Trophoblast cell (in vitro differentiated cells and primary cell): ENCODE measurements at regions not wholly inside any gene's neighbourhood (a gene's known extent, or its start where the extent isn't known, plus 50 kb on each side); places are given as distances from the start of the nearest gene placed in this dataset.

ENCODE experiments used
- DNase-seq, 2 donors: peaks; one replicate each; pipeline ENCODE4 v3.0.0-alpha.2; 2016
- H2AFZ ChIP-seq: 2 replicates; pipeline ENCODE4 v1.6.1; 2013; ENCODE audit warnings: low read length, moderate library complexity, mild to moderate bottlenecking; ENCODE audit not compliant: insufficient read depth, poor library complexity
- H2AK5ac ChIP-seq: 2 replicates; pipeline ENCODE4 v1.6.1; 2013; ENCODE audit warnings: mild to moderate bottlenecking, low read length
- H2BK120ac ChIP-seq: 2 replicates; pipeline ENCODE4 v1.6.1; 2013; ENCODE audit warnings: low read length, mild to moderate bottlenecking, moderate library complexity; ENCODE audit not compliant: insufficient read depth, poor library complexity
- H2BK12ac ChIP-seq: 2 replicates; pipeline ENCODE4 v1.6.1; 2013; ENCODE audit warnings: mild to moderate bottlenecking, low read length, moderate library complexity
- H2BK5ac ChIP-seq: 2 replicates; pipeline ENCODE4 v1.6.1; 2013; ENCODE audit warnings: low read length, low read depth, moderate library complexity, mild to moderate bottlenecking; ENCODE audit not compliant: poor library complexity
- H3K14ac ChIP-seq: 2 replicates; pipeline ENCODE4 v1.6.1; 2013; ENCODE audit warnings: mild to moderate bottlenecking, low read length
- H3K18ac ChIP-seq: 2 replicates; pipeline ENCODE4 v1.6.1; 2013; ENCODE audit warnings: mild to moderate bottlenecking, low read length
- H3K23ac ChIP-seq: 2 replicates; pipeline ENCODE4 v1.6.1; 2013; ENCODE audit warnings: low read length
- H3K27ac ChIP-seq: 2 replicates; pipeline ENCODE4 v1.5.1; 2013; ENCODE audit warnings: low read depth, mild to moderate bottlenecking, inconsistent platforms, low read length, moderate library complexity
- H3K27me3 ChIP-seq: 2 replicates; pipeline ENCODE4 v1.6.1; 2013; ENCODE audit warnings: inconsistent platforms, mild to moderate bottlenecking, low read length, moderate library complexity; ENCODE audit not compliant: insufficient read depth
- H3K36me3 ChIP-seq, 2 experiments: 1 replicate in 1 of 2; 2 replicates in 1 of 2; pipeline ENCODE4 v1.6.1; 2013; ENCODE audit warnings: low read length in 2 of 2, mild to moderate bottlenecking in 2 of 2, moderate library complexity in 1 of 2; ENCODE audit not compliant: insufficient read depth in 2 of 2, control insufficient read depth in 1 of 2
- H3K4ac ChIP-seq: 2 replicates; pipeline ENCODE4 v1.6.1; 2013; ENCODE audit warnings: low read depth, mild to moderate bottlenecking, low read length, moderate library complexity
- H3K4me1 ChIP-seq, 2 experiments: 1 replicate in 1 of 2; 2 replicates in 1 of 2; pipeline ENCODE4 v1.6.1; 2013; ENCODE audit warnings: low read length in 2 of 2, mild to moderate bottlenecking in 2 of 2, moderate library complexity in 1 of 2; ENCODE audit not compliant: insufficient read depth in 2 of 2, control insufficient read depth in 1 of 2
- H3K4me2 ChIP-seq: 2 replicates; pipeline ENCODE4 v1.6.1; 2013; ENCODE audit warnings: inconsistent platforms, mild to moderate bottlenecking, low read length, moderate library complexity
- H3K4me3 ChIP-seq: 2 replicates; pipeline ENCODE4 v1.5.1; 2013; ENCODE audit warnings: mild to moderate bottlenecking, low read depth, low read length, inconsistent platforms
- H3K79me1 ChIP-seq: one replicate; pipeline ENCODE4 v1.6.1; 2013; ENCODE audit warnings: low read length
- H3K79me2 ChIP-seq: 2 replicates; pipeline ENCODE4 v1.6.1; 2013; ENCODE audit warnings: low read length, mild to moderate bottlenecking; ENCODE audit not compliant: control insufficient read depth, insufficient read depth, poor library complexity
- H3K9ac ChIP-seq: 2 replicates; pipeline ENCODE4 v1.6.1; 2013; ENCODE audit warnings: mild to moderate bottlenecking, low read length
- H3K9me3 ChIP-seq: 2 replicates; pipeline ENCODE4 v1.6.1; 2013; ENCODE audit warnings: low read depth, mild to moderate bottlenecking, control low read depth, inconsistent platforms, low read length; ENCODE audit not compliant: insufficient read depth
- H4K12ac ChIP-seq: 2 replicates; pipeline ENCODE4 v1.6.1; 2013; ENCODE audit warnings: low read depth, mild to moderate bottlenecking, low read length, moderate library complexity
- H4K8ac ChIP-seq: 2 replicates; pipeline ENCODE4 v1.6.1; 2013; ENCODE audit warnings: low read depth, mild to moderate bottlenecking, low read length, moderate library complexity
- H4K91ac ChIP-seq: one replicate; pipeline ENCODE4 v1.6.1; 2013; ENCODE audit warnings: low read depth, mild to moderate bottlenecking, low read length, moderate library complexity
- WGBS: extraction: QIAGEN DNeasy Blood & Tissue Kit; methylation state at CpG from one replicate; pipeline ENCODE4 v1.1.7; 2013; ENCODE audit warnings: missing lambda C conversion rate; ENCODE audit not compliant: insufficient read length, insufficient coverage; ENCODE audit errors: extremely low coverage; 5-methylcytosine and 5-hydroxymethylcytosine counted together

DNA sequence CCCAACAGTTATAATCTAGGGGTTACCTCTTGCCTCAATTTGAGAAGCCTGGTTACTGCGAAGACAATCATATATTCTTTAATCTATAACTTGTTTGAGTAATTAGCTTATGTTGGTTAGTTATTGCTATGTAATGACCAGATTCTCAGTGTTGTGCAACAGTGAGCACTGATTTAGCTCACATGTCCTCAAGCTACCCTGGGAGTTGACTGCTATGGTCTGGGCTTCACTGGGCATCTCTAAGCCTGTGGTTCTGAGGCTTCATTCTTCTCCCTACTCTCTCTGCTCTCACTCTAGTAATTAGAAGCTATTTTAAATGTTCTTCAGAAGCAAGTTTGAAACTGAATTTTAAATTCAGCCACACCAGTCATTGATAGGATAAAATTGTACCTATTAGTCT is 371.8 kb downstream of the PBX1 start:
- no peak overlapping the region for H2BK5ac ChIP-seq
- no peaks in the 10 kb centered on the region for H3K27me3 ChIP-seq
- H3K4me1 ChIP-seq = peaks cover 6 to 8% of the 10 kb centered on the region in 2 experiments
- H3K4me2 ChIP-seq = no peak overlapping the region
- H2AFZ ChIP-seq = no peak overlapping the region
- no peak overlapping the region for H3K4ac ChIP-seq
- no peak overlapping the region for H3K23ac ChIP-seq
- no peak overlapping the region for H2AK5ac ChIP-seq
- no peak overlapping the region for H4K12ac ChIP-seq
- H4K91ac ChIP-seq = no peak overlapping the region
- H2BK120ac ChIP-seq = no peak overlapping the region
- H3K36me3 ChIP-seq = no peaks in the 10 kb centered on the region
- no peak overlapping the region for H3K4me3 ChIP-seq
- H3K79me1 ChIP-seq = peaks cover 6% of the 10 kb centered on the region
- H3K27ac ChIP-seq = no peak overlapping the region
- no peak overlapping the region for H4K8ac ChIP-seq
- WGBS = no CpG with 5 or more reads among the region's 1 CpG
- H3K18ac ChIP-seq = no peak overlapping the region
- H3K9me3 ChIP-seq = no peaks in the 10 kb centered on the region
- no peak overlapping the region for H3K9ac ChIP-seq
- no peak overlapping the region for H3K14ac ChIP-seq
- H3K79me2 ChIP-seq = no peaks in the 10 kb centered on the region
- no peak for DNase-seq
- H2BK12ac ChIP-seq = no peak overlapping the region

DNA sequence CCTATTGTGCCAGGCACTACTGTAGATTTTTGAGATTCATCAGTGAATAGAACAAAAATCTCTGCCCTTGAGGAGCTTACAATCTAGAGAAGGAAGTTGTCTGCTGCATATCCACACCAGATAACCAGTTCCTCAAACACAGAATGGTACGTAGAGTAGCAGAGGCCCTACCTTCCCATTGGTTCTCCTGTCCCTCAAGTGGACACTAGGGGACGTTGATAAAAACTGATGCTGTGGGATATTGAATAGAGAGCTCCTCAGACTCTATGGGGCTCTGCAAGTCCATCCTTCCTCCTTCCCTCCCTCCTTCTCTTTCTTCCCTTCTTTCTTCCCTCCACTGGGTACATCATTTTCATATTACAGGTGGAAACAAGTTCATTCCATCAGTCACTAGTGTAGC is 371.3 kb downstream of the PBX1 start:
- Histone ChIP-seq H4K91ac (no peak overlapping the region), H4K8ac (no peak overlapping the region), H3K27me3 (no peaks in the 10 kb centered on the region), H2BK120ac (no peak overlapping the region), H3K27ac (no peak overlapping the region), H2BK12ac (no peak overlapping the region), H2AFZ (no peak overlapping the region), H3K79me2 (no peaks in the 10 kb centered on the region), H3K14ac (no peak overlapping the region), H3K18ac (no peak overlapping the region), H3K4me1 (peaks cover 6 to 8% of the 10 kb centered on the region in 2 experiments), H3K9me3 (no peaks in the 10 kb centered on the region), H2BK5ac (no peak overlapping the region), H3K4me2 (no peak overlapping the region), H3K23ac (no peak overlapping the region), H3K36me3 (no peaks in the 10 kb centered on the region), H3K4ac (no peak overlapping the region), H3K4me3 (no peak overlapping the region), H2AK5ac (no peak overlapping the region), H3K9ac (no peak overlapping the region), H4K12ac (no peak overlapping the region), H3K79me1 (peaks cover 6% of the 10 kb centered on the region)
- no peak for DNase-seq
- no CpG with 5 or more reads among the region's 2 CpGs for WGBS

DNA sequence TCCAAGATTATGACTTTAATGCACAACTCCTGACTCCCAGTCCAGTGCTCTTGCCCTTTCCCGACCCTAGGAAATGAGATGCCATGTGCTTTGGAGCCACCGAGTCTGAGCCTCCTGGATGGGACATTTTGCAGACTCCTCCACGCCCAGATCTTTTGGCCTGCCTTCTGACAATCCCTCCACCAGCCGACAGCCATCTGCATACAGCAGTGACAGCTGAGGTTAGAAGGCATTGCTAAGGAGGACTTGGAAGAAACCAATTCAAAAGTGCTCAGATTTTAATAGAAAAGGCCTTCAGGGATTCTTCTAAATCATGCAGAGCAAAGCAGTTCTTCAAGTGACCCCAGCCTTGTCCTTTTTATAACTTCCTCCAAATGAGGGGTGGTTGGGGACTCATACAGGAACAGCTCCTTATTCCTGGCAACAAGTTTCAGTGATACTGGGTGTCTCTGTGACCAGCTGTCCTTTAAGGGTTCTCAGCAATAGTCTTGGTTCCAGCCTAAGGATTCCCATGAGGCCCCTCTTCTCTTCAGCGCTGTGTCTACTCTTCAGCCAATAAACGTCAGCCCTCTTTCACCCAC is 369.3 kb downstream of the PBX1 start:
- no peak overlapping the region for H3K4me3 ChIP-seq
- no peak overlapping the region for H3K4me2 ChIP-seq
- no peak overlapping the region for H3K14ac ChIP-seq
- no peak overlapping the region for H4K12ac ChIP-seq
- no peak overlapping the region for H3K9ac ChIP-seq
- H3K9me3 ChIP-seq = no peaks in the 10 kb centered on the region
- H3K27me3 ChIP-seq = no peaks in the 10 kb centered on the region
- no peak overlapping the region for H4K8ac ChIP-seq
- H3K4ac ChIP-seq = no peak overlapping the region
- peak overlapping the region; percentile 85 for H2BK12ac ChIP-seq
- H3K18ac ChIP-seq = no peak overlapping the region
- H2AFZ ChIP-seq = no peak overlapping the region
- H2BK5ac ChIP-seq = no peak overlapping the region
- peaks cover 6% of the 10 kb centered on the region for H3K79me1 ChIP-seq
- no peak overlapping the region for H3K23ac ChIP-seq
- WGBS = no CpG with 5 or more reads among the region's 6 CpGs
- H4K91ac ChIP-seq = peak overlapping the region; percentile 19
- H3K4me1 ChIP-seq = peaks cover 6 to 8% of the 10 kb centered on the region in 2 experiments
- DNase-seq = no peak
- no peaks in the 10 kb centered on the region for H3K79me2 ChIP-seq
- H2BK120ac ChIP-seq = peak overlapping the region; percentile 18
- H3K36me3 ChIP-seq = no peaks in the 10 kb centered on the region
- no peak overlapping the region for H2AK5ac ChIP-seq
- no peak overlapping the region for H3K27ac ChIP-seq

DNA sequence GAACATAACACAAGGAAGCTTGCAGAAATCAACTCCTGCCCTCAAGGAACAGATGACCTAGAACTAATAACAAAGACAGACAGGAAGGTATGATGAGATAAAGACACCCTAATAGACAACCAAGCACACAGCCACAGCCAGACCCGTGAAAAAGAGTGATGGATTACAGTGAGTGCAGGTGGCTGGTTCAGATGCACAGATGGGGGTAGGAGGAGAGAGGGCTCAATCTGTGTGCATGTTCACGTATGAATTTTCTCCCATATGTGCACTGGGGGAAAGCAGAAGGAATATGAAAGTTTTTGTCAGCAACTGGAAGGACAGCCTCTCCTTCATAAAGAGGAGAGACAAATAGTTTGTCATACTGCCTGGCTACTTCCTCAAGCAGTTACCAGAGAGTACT is 367.1 kb downstream of the PBX1 start:
- no CpG with 5 or more reads among the region's 2 CpGs for WGBS
- H3K23ac ChIP-seq = no peak overlapping the region
- no peak overlapping the region for H3K9ac ChIP-seq
- no peak overlapping the region for H3K18ac ChIP-seq
- H3K14ac ChIP-seq = no peak overlapping the region
- no peak overlapping the region for H4K12ac ChIP-seq
- H3K79me2 ChIP-seq = no peaks in the 10 kb centered on the region
- H2BK5ac ChIP-seq = no peak overlapping the region
- no peaks in the 10 kb centered on the region for H3K36me3 ChIP-seq
- H3K27me3 ChIP-seq = no peaks in the 10 kb centered on the region
- H2AFZ ChIP-seq = no peak overlapping the region
- no peak overlapping the region for H3K4me3 ChIP-seq
- no peak overlapping the region for H3K4ac ChIP-seq
- no peak overlapping the region for H2BK12ac ChIP-seq
- H2BK120ac ChIP-seq = no peak overlapping the region
- H3K79me1 ChIP-seq = peaks cover 6% of the 10 kb centered on the region
- H3K4me1 ChIP-seq = peaks cover 6 to 8% of the 10 kb centered on the region in 2 experiments
- H4K8ac ChIP-seq = no peak overlapping the region
- DNase-seq = no peak
- H3K27ac ChIP-seq = no peak overlapping the region
- H4K91ac ChIP-seq = no peak overlapping the region
- H3K4me2 ChIP-seq = no peak overlapping the region
- no peak overlapping the region for H2AK5ac ChIP-seq
- no peaks in the 10 kb centered on the region for H3K9me3 ChIP-seq
